ENCODE measurements at regions not wholly inside any gene's neighbourhood (a gene's known extent, or its start where the extent isn't known, plus 50 kb on each side); places are given as distances from the start of the nearest gene placed in this dataset.
"Not testable (repeated sequence)": the region's sequence is repeated elsewhere in the genome, so short reads cannot be mapped to it uniquely, and the experiment has no call there.

DNA sequence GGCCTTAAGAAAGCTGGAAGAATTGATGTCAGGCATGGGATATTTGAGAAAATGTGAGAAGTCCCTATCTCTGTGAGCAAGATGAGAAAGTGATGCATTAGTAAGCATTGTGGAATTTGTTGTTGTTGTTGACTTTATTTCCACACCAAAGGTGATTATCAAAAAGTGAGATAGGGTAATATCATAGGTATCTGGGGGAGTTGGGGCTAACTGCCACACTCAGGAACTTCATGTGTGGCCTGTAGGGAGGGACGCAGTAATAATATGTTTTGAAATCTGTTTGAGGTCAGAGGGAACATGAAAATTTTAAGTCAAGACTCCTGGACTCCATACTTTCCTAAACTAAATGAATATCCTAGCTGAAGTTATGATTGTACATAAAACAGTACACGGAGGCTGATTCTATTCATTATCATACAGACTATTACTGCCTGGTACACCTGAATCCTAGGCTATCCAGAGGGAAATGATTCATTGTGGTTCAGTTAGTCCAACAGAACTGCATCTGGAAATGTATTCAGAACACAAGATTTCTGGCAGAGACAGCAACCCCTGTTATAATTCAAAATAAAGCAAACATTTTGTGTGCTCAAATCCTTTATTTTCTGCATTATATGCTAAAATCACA is 304.8 kb downstream of the CPS1 start:
- DNase-seq = no peak

DNA sequence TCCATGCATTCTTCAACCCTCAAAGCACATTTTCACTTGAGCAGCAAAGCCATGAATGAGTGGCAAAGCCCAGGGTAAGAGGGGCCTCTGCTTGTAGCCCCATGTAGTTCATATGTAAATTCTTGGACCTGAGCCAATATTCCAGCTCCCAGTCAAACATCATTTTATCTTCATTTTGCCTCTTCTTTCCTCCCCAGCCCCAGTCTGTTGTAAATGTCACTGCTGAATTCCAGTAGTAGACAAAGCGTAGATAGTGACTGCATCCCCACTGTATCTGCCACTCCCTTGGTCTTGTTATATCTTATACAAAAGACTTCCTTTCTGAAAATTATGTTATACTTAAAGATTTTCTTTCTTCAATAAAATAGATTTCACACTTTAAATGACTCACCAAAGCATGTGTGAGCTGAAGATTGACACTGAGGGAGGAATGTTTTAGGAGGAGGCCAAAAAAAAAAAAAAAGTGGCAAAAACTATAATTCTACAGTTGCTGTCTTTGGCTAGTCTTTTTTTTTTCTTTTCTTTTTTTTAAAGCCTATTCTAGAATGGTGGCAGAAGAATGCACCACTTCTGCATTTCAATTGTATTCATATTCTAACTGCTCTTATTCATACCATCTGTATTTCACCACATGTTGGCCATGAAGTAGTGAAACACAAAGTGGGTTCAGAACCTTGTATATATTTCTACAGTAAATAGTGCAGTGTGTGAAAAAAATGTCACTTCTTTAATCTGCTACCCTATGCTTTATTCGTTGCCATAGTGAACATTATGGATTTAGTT is 306.1 kb downstream of the CPS1 start:
- DNase-seq = peak; percentile 75

DNA sequence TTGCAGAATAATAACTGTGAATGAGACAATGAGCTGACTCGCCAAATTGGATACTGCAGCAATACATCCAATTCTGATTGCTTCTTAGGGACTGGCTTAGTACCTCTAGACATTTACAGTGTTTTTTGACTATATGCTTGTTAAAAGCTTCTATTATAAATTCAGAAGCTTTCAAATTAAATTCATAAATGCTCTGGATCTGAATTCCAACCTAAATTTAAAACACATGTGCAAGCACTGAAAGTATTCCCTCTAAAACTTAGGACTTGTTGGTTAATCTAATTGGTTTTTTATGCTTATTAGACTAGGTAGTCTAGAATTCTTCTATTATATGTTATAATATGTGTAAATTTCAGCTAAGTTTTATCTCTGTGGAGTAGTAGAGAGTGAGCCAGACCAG is 306.9 kb downstream of the CPS1 start:
- DNase-seq = no peak

DNA sequence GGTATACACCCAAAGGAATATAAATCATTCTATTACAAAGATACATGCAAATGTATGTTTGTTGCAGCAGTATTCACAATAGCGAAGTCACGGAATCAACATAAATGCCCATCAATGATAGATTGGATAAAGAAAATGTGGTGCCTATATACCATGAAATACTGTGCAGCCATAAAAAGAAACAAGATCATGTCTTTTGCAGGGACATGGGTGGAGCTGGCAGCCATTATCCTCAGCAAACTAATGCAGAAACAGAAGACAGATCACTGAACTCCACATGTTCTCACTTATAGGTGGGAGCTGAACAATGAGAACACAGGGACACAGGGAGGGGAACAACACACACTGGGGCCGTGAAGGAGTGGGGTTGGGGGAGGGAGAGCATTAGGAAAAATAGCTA is 315.2 kb downstream of the CPS1 start:
- not testable (repeated sequence) for DNase-seq

DNA sequence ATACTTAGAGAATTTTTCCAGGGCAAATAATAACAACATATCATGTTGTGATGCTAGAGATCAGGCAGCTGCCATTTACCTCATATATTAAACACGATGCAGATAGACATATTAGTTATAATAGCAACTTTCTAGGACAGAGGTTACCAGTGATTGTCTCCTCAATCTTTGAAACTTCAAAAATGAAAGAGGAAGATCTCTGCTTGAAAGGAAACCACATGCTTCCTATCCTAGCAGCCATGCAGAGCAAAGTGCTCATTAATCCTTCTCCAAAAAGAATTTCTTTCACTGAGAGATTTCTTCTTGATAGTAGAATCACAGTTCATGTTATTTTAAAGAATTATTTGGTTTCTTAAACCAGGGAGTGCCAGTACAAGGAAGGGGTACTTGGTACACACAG is 317.2 kb downstream of the CPS1 start:
- DNase-seq = no peak

DNA sequence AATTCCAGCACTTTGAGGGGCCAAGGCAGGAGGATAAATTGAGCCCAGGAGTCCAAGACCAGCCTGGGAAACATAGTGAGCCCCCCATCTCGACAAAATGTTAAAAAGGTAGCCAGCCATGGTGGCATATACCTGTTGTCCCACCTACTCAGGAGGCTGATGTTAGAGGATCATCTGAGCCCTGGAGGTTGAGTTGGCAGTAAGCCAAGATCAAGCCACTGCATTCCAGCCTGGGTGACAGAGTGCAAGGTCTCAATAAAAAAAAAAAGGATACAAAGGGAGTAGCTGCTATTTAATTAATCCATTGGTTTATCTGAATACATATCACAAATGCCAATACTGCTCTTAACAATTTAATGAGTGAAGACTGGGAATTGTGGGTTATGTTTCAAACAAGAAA is 327.8 kb downstream of the CPS1 start:
- DNase-seq = no peak

DNA sequence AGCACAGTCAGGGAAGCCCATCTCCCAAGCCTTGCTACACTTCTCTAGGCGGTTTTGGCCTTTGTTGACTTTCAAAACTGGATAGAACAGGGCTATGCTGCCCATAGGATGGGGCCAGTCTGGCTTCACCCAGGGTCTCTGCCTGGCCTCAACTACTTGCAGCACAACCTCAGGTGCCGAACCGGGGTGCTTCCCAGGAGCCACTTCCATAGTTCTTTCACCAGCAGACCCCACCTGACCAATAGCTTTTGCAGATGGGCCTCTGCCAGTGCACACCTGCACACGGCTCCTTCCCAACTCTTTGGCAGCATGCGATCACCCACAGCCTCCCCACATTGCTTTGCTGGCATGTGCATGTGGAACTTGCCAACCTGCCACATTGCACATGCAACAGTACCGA is 331.6 kb downstream of the CPS1 start:
- DNase-seq = no peak

DNA sequence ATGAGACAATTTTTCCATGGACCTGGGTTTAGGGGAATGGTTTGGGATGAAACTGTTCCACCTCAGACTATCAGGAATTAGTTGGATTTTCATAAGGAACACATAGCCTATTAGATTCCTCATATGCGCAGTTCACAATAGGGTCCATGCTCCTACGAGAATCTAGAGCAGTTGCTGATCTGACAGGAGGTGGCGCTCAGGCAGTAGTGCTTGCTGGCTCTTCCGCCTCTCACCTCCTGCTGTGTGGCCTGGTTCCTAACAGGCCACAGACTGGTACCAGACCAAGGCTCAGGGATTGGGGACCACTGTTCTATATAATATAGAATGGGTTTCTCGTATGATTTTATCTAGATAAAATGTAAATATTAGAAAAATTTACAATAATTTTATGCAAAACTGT is 338.7 kb downstream of the CPS1 start:
- no peak for DNase-seq

DNA sequence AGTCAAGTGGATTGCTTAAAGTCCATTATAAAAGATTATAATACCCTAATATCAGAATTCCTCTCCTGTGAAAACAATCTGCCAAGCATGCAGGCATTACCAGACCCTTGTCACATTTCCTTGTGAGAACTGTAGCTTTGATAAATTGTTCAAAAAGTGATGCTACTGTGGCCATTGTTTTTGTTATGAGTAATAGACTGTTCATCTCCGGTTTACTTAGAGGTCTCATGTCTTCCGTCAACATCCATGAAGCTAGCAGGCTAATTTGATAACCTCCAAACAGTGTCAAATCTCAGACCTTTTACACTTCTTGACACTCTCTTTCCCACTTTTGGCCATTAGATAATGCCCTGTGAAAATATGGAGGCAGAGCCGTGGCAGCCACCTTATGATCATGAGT is 342.7 kb downstream of the CPS1 start:
- no peak for DNase-seq

DNA sequence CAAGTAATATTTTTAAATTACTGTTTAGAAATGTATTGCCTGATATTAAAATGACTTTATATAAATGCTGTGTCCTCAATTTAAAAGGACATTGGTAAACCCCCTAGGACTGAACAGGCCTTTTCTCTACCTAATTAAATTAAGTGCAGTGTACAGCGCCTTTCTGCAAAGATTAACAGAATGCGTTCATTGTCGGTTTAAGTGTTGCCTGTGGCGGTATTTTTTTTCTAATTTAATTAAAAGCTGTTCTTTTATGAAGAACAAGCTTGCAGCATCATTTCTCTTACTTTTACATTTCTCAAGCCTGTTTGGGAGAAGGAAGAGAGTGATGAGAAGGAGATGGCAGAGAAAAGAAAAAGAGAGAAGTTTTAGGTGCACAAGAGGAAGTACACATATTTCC is 344.9 kb downstream of the CPS1 start:
- DNase-seq = peak; percentile 12

DNA sequence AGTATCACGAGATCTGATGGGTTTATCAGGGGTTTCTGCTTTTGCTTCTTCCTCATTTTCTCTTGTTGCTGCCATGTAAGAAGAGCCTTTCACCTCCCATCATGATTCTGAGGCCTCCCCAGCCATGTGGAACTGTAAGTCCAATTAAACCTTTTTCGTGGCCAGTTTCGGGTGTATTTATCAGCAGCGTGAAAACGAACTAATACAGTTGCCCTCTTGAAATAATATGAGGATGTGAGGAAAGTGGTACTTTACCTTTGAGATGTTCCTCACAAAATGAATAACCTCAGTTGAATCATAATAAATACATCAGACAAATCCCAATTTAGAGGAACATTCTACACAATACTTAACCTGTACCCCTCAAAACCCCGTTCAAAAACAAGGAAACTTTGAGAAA is 356.4 kb downstream of the CPS1 start:
- DNase-seq = no peak

DNA sequence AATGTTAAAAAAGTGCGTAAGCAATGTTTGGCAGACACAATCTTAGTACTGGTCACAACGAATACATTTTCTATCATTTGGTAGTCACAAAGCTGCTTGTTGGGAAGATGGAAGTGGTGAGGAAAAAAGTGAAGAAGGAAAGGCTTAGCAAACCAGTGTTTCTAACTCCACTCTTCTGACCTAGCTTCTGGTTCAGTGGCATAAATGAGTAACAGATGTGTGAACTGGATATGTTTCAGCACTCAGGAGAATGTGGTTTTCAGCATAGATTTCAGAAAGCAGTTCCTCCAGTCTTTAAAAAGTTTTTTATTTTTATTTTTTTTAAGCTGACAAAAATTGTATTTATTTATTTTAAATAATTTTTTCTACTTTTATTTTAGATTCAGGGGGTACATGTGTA is 357.1 kb downstream of the CPS1 start:
- no peak for DNase-seq

DNA sequence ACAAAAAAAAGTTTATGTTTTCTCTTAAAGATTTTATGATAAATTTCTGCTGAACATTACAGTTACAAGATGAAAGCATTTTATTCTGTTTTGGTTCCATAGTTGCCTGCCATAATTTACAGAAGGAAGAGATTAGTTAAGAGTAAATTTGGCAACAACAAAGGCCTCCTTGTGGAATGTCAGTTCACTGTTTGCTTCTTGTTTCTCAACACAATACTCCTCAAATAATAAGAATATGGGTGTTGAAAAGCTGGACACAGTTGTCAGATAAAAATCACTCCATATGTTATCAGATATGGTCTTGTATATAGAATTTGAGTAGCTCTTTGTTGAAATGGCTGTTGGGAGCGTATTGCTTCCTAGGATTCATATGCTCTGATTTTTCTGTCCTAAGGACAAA is 359.5 kb downstream of the CPS1 start:
- DNase-seq = no peak

DNA sequence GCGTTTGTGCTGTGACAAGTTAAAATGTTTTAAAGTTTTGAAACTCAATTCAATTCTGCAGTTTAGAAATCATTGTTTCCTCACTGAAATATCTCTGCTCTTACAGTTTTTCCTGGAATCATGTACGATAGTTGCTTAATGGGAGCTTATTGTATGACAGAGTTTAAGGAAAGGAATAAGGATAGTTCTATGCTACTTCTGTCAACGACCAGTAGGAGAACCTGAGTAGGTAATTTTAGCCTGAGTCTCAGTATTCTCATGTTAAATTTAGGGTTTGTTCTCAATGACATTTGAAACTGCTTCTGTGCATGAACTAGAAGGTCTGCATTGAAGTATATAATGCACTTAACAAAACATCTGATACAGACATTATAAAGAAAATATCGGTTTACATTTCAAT is 361.1 kb downstream of the CPS1 start:
- DNase-seq = no peak

DNA sequence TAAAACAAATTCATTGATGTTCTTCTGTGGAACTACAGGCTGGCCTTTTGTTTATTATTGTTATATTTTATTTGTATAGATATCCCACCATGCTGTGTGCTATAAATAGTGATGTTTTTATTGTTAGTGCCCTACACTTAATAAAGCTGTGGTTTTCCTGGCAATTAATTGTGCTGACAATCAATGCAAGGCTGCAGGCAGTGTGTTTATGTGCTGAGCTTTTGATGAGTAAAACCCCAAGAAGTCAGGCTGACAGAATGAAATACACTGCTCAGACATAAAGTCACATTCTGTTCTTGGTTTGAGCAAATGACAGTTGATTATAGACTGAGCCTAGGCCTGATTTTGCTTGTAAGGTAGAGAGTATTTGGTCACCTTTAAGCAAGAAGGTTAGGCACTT is 362.7 kb downstream of the CPS1 start:
- DNase-seq = no peak

DNA sequence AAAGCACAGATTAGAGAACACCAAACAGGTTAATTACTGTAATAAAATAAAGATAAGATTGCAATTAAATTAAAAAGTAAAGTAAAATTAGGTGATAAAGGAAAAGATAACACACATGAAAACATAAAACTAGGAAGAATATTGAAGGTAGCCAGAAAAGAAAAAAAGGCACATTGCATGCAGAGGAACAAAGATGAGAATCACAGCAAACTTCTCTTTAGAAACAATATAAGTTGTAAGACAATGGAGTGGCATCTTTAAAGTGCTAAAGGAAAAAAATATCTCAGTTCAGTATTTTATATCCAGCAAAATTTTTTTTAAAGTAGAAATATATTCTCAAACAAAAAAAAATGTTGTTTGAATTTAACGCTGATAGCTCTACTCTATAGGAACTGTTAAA is 366.0 kb downstream of the CPS1 start:
- DNase-seq = no peak

DNA sequence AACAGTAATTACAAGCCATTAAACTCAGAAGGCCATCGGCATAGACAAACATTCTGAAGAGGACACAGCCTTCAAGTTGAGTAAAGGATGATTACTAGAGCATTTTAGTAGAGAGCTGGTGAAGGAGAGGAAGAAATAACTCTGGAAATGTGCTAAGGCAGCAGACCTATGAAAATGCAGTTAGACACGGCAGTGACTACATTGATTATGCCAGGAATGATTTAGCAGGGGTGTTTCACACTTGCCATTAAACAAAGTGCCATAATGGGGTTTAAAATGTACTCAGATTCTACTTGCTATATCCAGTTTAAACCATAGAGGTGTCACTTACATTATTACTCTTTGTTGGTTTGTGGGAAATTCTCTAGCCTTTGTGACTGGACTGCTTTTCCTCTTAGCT is 372.3 kb downstream of the CPS1 start:
- DNase-seq = no peak

DNA sequence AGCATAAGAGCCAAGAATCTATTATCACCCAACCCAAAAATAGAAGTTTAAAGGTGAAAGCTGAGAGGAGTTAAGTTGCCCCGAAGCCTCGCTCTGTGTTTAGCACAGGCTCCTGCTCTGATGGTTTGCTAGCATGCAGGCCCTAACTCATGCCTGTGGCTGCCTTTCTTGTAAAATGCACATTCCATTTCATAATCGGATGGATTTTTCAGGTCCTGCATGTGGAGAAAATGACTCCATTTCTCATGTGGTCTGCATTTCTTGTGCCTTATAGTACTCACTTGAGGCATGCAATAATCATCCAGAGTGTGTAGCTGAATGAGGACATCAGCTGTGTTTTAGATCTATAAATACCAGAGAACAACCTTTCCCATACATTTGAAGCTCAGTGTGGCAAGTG is 381.8 kb downstream of the CPS1 start:
- DNase-seq = no peak

DNA sequence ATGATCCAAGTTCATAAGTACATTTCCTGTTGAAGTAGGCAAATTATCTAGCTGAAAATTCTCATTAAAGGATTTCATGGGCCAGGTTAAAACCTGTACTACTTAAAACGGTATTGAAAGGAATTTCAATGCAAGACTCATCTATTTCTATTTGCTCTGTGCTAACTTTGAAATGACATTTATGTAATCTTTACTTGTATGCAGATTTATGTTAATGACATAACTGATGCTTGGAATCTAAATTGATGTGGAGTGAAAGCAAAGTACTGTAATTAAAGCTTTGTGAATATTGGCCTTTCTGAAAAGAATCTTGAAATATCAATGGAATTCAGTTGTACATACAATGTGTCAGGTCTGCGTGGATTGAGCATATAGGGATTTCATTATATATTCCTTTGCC is 390.0 kb downstream of the CPS1 start:
- no peak for DNase-seq

DNA sequence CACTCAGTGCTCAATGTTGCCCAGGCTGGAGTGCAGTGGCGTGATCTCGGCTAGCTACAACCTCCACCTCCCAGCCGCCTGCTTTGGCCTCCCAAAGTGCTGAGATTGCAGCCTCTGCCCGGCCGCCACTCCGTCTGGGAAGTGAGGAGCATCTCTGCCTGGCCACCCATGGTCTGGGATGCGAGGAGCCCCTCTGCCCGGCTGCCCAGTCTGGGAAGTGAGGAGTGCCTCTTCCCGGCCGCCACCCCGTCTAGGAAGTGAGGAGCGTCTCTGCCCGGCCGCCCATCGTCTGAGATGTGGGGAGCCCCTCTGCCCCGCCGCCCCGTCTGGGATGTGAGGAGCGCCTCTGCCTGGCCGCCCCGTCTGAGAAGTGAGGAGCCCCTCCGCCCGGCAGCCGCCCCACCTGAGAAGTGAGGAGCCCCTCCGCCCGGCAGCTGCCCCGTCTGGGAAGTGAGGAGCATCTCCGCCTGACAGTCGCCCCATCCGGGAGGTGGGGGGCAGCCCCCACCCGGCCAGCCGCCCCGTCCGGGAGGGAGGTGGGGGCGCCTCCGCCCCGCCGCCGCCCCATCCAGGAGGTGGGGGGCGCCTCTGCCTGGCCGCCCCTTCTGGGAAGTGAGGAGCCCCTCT is 394.1 kb downstream of the CPS1 start:
- DNase-seq = not testable (repeated sequence)

DNA sequence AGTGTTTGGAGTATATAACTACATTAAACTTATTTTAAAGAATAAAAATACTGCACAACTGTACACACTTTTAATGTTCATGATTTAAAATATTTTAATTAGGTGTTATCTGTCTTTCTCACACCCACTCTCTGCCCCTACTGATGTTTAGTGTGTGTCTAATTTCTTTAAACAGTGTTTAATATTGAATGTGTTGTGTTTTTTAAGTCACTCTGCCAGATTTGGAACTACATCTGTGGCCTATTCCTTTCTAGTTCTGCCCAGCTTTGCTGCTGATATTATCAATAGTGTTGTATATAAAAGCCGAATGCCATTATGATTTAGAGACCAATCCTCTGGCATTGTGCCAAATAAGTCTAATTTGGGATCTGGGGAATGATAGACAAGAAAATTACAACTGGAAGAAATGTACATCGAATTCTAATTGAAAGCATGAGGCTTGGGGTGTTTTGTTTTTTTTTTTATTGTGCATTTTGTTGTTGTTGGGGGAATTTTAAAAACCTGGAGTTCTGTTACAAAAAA is 398.0 kb downstream of the CPS1 start:
- peak; percentile 28 for DNase-seq

DNA sequence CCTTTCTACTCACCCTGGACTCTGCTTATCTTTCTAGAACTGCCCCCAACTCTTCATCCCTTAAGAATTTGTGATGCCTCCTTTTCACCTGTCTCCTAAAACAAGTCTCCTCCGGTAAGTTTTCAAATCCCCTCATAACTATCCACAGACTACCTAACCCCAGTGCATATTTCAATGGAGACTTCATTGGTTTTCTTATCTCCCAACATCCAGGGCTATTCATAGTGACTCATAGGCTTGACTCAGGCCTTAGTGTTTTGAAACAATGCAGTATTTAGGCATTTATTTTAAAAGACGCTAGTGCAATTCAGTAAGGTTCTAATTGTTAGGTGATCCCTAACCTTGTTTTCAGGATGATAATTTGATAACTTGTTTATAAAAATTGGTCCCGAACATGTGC is 399.2 kb downstream of the CPS1 start:
- DNase-seq = no peak

DNA sequence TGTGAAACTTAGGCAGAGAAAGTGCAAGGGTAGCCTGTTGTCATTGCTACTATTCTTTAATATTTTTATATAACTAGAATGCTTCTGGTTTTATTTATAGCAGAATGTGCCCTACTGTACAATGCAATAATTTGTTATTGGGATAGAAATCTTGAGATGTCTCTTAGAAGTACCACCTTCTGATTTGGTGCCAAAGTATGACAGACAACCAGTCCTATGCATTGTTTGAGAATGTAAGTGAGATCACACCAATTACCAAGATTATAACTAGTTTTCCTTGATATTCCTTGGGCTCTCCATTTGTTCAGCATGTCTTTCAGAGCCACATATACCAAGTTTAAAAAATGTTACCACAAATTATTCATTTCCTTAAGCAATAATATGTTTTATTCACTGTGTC is 399.7 kb downstream of the CPS1 start:
- no peak for DNase-seq

DNA sequence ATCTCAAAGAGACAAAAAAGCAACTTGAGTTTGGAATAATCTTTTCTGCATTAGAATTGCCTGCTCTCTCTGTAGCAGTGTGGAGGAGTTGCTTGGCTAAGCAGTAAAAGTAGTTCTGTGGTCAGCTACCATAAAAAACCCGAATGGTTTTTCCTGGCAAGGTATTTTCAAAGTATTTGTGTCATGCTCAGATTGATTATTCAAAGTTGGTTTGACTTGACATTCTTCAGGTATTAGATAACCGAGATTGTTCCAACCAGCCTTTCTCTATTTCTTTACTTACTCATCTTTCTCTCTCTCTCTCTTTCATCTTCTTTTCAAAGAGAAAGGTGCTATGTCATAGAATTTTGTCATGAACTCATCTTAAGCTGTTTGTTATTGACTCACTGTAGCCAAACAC is 404.9 kb downstream of the CPS1 start:
- no peak for DNase-seq
